Endometrial microvascular endothelial cells (primary cell): ENCODE measurements at regions not wholly inside any gene's neighbourhood (a gene's known extent, or its start where the extent isn't known, plus 50 kb on each side); places are given as distances from the start of the nearest gene placed in this dataset.
"Not testable (repeated sequence)": the region's sequence is repeated elsewhere in the genome, so short reads cannot be mapped to it uniquely, and the experiment has no call there.

Source experiments
- in situ Hi-C: cut with HindIII; loops from 2 replicates; pipeline ENCODE4 v1.10.0; 2017; ENCODE audit warnings: low sequenced_read_pairs, low pct_unique_long_range_greater_than_20kb; ENCODE audit errors: inconsistent ontology term

DNA sequence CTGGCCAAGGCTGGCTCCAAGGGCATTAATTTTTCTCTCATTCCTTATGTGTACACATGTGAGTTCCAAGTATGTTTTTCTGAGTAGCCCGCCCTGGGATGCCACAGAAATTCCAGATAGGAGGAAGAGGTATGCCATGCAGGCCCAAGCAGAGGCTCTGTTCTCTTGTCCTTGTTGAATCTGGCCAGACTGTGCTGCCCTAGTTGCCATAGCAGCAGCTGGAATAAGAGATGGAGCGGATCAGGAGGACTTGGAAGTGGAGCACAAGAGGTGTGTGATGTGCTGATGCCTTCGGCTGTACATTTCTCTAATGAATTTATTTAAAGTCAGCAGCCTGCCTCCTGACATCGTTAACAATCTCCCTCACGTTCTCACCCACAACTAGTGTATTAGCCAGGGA lies 235.6 kb upstream of the RPS23 start:
- in situ Hi-C loops = no loop called here

DNA sequence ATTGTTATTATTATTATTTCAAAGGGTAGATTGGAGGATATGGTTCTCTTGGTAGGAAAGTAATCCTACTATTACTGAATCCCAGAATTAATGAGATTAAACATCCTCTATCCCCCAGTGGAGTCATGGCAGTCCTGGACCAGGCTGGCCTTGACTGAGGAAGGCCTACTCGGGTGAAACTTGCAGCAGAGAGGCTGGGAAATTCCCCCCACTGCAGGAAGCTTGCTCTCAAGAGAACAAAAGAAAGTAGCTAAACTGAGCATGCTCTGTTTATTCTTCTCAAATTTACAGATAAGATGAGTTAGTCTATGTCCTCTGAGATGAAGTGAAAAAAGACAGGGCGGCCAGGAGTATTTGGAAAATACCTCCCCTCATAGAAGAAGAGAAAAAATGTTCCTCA lies 233.9 kb upstream of the RPS23 start:
- in situ Hi-C loops = no loop called here

GRCh38 chr5:82511134-82511533 lies 233.0 kb upstream of the RPS23 start:
- in situ Hi-C loops = no loop called here

DNA sequence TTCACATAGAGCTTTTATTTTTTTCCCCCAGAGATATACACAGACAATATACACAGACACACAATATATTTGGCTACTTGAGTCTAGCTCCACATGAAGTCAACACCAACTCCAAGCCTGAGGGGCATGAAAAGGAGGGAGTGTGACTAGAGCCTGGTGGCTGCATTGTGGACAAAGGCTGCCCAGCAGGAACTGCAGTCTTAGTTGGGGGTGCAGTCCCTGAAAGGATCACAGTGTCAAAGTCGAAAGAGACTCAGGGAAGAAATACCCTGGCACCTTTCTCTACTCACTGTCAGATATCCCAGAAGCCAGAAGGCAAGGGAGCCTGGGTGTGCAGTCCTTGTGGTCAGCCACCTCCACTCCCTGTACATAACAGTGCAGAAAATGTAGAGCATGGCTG lies 231.6 kb upstream of the RPS23 start:
- in situ Hi-C loops = no loop called here

DNA sequence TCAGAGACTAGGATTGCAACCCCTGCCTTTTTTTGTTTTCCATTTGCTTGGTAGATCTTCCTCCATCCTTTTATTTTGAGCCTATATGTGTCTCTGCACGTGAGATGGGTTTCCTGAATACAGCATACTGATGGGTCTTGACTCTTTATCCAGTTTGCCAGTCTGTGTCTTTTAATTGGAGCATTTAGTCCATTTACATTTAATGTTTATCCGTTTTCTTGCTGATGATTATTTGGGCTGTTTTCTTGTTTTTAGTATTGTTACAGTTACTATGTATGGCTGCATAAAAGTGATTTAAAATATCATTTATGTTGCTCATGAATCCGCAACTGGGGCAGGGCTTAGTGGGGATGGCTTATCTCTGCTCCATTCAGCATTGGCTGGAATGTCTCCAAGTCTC lies 228.2 kb upstream of the RPS23 start:
- in situ Hi-C loops = not testable (repeated sequence)

DNA sequence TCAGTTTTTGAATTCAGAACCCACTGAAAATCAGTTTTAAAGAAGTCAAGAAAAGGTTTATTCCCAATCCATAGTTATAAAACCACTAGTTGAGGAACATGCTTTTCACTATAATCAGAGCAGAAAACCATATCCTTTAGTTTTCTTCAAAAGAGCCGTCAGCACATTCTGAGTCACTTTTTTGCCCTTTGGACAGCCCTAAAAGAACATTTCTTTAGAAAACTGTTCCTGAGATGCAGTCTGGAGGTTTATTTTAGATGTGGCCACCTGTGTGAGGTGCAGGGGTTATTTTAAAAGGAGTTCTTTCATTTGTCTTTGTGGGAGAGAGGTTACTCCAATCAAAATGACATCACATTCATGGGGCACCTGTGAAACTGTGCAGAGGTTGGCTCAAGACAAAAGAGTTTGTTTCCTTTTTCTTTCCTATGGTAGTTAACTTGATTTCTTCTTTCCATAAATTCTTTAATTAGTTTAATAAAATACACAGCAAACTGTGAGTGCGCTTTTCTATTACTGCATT lies 221.6 kb upstream of the RPS23 start:
- in situ Hi-C loops = no loop called here

DNA sequence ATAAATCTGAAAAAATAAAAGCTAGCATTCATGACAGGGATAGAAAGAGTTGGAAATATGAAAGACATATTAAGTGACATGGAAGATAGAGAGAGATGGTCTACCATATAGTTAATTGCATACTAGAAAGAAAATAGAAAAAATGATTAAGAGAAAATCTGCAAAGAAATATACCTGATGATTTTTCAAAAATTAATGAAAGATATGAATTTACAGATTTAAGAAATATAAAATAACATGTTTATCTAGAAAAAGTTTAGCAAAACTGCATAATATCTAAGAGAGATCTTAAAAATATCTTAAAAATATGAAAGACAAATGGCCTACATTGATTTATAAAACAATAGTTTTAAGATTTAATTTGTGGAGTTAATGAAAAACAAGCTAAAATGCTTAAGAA lies 219.1 kb upstream of the RPS23 start:
- in situ Hi-C loops = no loop called here

- in situ Hi-C loops = no loop called here
Measured at GRCh38 chr5:82494942-82495341, 216.8 kb upstream of the RPS23 start.

- in situ Hi-C loops = no loop called here
Measured at GRCh38 chr5:82493221-82493620, 215.1 kb upstream of the RPS23 start.

DNA sequence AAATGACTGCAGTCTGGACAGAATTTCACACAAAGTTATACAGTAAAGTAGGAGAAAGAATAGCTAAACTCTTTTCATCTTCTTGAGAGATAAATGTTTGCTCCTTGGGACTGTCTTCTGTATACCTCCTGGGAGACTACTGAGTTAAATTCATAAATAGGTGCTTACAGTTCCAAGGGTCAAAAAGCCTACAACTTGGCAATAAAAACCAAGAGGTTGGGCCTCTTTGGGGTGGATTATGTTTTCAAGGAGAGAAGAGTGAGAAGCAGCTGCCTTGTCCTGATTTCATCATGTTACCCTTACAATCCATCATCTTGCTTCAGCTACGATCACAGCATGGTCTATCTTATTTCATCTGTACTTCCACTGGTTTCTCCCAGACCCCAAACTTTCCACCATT lies 213.2 kb upstream of the RPS23 start:
- in situ Hi-C loops = no loop called here

DNA sequence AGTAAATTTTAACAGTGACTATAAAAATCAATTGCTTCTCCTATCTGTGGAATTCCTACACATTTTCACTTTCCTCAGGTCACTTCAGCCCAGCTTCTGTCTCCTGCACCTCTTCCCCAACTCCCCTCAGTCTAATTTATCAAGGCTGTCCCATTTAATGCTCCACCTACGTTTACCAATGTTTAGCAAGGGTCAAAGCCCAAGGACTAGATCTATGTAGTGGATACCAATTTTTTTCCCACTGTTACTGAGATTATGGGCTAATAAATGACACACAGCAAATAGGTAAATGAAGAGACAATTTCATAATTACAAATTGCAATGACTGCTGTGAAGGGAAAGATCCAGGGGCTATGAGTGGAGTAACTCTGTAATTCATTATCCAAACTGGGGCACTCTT lies 211.5 kb upstream of the RPS23 start:
- in situ Hi-C loops = no loop called here

DNA sequence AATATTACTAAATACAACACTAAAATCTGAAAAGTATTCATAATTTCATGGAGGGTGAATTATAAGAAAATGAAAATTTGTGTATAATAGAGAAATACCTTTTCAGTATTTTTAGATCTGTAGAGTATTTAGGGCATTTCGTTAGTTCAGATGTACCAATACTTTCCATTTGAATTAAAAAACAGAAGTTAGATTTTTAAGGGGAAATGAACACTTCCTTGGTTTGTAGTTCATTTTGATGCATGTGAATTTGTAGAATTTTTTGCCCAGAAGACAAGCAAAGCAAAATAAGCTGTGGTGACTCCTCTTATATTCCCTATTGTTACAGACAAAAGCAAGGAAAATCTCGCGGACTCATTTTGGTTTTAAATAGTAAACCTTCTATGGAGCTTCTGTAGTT lies 209.0 kb upstream of the RPS23 start:
- in situ Hi-C loops = no loop called here

DNA sequence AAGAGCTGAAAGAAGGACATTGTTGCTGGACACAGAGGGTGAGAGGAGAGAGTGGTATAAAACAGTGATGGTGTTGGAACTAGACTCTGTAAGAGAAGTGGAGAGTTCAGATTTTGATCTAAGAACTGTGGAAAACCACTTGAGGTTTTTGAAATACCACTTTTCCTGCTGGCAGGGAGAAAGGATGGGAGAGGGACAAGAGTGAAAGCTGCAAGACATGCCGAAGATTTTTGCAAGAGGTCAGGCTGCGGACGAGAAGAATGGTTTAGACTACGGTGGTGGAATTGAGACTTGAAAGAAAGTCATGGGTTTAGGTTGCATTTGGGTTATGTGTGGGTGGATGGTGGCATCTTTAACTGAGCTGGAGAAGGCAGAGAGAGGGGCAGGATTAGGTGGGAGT lies 202.2 kb upstream of the RPS23 start:
- in situ Hi-C loops = no loop called here

DNA sequence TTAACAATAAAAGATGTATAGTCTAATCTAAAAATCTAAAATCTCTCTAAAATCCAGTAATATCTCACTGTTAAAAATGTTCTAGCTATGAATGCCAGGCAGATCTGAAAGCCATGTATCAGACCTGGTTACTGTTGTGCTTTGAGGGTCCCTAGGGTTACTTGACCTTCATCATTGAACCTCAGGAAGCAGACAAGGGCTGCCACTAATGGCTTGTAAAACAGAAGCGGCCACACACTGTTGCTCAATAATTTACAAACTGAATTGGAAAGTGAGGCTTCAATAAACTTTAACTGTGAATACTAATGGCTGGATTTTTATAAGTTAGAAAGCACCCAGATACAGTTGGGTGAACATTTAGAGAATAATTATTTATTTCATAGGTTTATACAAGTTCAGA lies 198.0 kb upstream of the RPS23 start:
- in situ Hi-C loops = no loop called here

DNA sequence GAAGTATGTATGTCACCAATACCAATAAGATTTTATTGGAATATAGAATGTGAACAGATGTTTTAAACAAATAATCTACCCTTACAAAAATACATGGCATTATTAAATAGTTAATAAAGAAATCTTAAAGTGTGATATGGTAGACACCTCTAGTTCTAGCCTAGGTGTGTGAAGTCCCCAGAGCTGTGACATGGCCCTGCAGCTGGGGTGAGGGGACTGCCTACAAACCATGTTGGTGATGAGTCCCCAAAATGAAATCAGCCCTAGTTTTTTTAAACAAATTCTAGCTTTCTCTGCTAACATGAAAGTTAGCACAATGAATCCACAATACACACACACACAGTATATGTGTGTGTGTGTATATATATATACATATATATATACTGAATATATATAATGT lies 195.1 kb upstream of the RPS23 start:
- in situ Hi-C loops = no loop called here

DNA sequence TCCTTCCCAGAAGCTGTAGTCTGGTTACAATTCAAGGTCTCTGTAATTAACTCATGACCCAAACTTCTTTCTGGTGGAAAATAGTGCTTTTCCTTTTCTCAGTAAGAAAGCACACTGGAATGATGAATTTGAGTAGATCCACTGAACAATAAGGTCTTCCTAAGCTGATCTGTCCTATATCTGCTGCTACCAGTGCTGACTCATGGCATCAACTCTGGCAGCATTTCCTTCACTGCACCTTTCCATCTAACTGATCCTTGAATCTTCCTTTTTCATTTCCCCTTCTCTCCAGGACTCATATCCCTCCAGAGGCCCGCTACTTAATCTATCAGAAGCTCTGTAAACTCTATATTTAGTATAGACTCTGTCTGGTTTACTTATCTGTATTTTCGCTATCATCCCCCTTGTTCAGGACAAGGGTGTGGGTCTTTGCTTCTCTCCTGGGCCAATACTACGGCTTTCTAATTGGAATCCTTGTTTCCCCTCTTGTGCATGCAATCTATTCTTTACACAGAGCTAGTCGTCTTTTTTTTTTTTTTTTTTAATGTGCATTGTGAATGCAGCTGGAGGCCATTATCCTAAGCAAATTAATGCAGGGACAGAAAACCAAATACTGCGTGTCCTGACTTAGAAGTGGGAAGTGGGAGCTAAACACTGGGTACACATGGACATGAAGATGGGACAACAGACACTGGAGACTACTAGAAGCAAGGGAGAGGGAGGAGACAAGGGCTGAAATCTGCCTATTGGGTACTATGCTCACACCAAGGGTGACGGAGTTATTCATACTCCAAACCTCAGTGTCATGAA lies 192.2 kb upstream of the RPS23 start:
- in situ Hi-C loops = no loop called here

GRCh38 chr5:82466986-82467561 lies 188.9 kb upstream of the RPS23 start:
- in situ Hi-C loops = no loop called here

- in situ Hi-C loops = no loop called here
Measured at GRCh38 chr5:82465235-82465634, 187.1 kb upstream of the RPS23 start.

GRCh38 chr5:82459626-82460025 lies 181.5 kb upstream of the RPS23 start:
- in situ Hi-C loops = no loop called here

- in situ Hi-C loops = not testable (repeated sequence)
Measured at GRCh38 chr5:82455317-82455716, 177.2 kb upstream of the RPS23 start.

GRCh38 chr5:82448374-82448773 lies 170.2 kb upstream of the RPS23 start:
- in situ Hi-C loops = no loop called here
